ENCODE measurements at regions not wholly inside any gene's neighbourhood (a gene's known extent, or its start where the extent isn't known, plus 50 kb on each side); places are given as distances from the start of the nearest gene placed in this dataset.

DNA sequence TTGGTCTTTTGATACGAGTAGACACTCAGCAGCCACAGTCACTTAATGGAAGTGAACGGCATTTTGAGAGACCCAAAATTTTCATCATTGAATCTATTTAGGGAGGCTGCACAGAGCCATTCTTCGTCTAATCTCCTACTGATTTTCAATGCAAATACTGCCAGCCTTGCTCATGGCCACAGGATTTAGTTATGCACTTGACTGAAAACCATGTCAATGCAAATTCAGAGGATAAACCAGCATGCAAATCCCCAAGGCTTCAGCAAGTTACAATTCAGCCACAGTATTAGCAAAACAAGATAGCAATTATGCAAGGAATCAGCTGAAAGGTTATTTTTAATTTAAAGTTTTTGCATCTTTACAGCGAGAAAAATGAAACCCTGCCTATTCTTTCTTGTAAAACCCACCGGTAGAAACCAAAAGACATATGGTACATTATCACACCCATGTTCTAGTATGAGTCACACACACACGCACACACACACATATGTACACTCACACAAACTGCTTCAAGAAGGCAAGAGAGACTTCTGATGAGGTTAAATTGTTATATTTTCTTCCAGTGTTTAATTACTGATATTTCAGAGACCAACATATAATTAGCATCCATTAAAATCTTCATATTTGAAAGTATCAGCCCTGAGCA, 985.3 kb upstream of the FLRT2 start:
- H3K9ac ChIP-seq (ENCODE audit: low read depth, low read length): no peak overlapping the region
- no peak for DNase-seq

DNA sequence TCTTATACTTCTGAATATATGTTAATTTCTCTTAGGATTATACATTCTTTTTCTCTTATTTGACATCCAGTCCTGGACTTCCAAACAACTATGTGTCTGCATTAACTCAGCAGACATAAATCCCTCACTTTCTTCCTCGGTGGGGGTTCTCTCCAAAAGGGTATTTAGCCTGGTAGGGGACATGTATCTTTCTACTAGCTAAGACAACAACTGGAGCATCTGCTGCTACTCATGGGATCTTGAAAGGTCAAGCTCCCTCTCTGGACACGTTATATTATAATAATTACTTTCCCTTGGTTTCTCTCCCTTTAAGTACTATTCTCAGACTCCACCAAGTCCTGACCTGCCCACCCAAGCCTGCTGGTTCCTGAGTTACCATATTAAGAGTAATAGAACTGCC, 983.7 kb upstream of the FLRT2 start:
- no peaks in the 10 kb centered on the region for H3K36me3 ChIP-seq (ENCODE audit: insufficient read depth, low read length)
- H2AFZ ChIP-seq (ENCODE audit: low read depth, low read length): no peak overlapping the region
- H4K20me1 ChIP-seq (ENCODE audit: insufficient read depth, low read length): no peaks in the 10 kb centered on the region
- H3K27me3 ChIP-seq (ENCODE audit: insufficient read depth, low read length, poor library complexity): no peaks in the 10 kb centered on the region
- no peak overlapping the region for H3K9ac ChIP-seq (ENCODE audit: low read depth, low read length)
- H3K79me2 ChIP-seq (ENCODE audit: insufficient read depth, low read length): no peaks in the 10 kb centered on the region
- H3K4me3 ChIP-seq (ENCODE audit: low read depth in 1 of 2, low read length in 2 of 2): no peak overlapping the region
- no peak overlapping the region for H3K27ac ChIP-seq (ENCODE audit: low read length)
- H3K9me3 ChIP-seq (ENCODE audit: insufficient read depth, low read length, severe bottlenecking): no peaks in the 10 kb centered on the region
- H3K4me1 ChIP-seq (ENCODE audit: insufficient read depth, low read length): no peaks in the 10 kb centered on the region
- TF ChIP-seq EZH2 (IDR thresholded peaks at IDR 0.05; ENCODE audit: borderline replicate concordance, low read depth, low read length, severe bottlenecking): no peak
- TF ChIP-seq, protein P1, sequence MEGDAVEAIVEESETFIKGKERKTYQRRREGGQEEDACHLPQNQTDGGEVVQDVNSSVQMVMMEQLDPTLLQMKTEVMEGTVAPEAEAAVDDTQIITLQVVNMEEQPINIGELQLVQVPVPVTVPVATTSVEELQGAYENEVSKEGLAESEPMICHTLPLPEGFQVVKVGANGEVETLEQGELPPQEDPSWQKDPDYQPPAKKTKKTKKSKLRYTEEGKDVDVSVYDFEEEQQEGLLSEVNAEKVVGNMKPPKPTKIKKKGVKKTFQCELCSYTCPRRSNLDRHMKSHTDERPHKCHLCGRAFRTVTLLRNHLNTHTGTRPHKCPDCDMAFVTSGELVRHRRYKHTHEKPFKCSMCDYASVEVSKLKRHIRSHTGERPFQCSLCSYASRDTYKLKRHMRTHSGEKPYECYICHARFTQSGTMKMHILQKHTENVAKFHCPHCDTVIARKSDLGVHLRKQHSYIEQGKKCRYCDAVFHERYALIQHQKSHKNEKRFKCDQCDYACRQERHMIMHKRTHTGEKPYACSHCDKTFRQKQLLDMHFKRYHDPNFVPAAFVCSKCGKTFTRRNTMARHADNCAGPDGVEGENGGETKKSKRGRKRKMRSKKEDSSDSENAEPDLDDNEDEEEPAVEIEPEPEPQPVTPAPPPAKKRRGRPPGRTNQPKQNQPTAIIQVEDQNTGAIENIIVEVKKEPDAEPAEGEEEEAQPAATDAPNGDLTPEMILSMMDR (IDR thresholded peaks at IDR 0.05; ENCODE audit: borderline replicate concordance, extremely low read depth, low read length, poor library complexity, severe bottlenecking): no peak
- no peak overlapping the region for H3K4me2 ChIP-seq (ENCODE audit: insufficient read depth, low read length)
- DNase-seq: no peak
- no peak for ATAC-seq (ENCODE audit: insufficient read depth, low read depth)

More for the DNA sequence above, 985.3 kb upstream of the FLRT2 start:
- Histone ChIP-seq H3K36me3 (ENCODE audit: insufficient read depth, low read length) (no peaks in the 10 kb centered on the region), H3K27ac (ENCODE audit: low read length) (no peak overlapping the region), H2AFZ (ENCODE audit: low read depth, low read length) (no peak overlapping the region), H3K4me3 (ENCODE audit: low read depth in 1 of 2, low read length in 2 of 2) (no peak overlapping the region), H4K20me1 (ENCODE audit: insufficient read depth, low read length) (no peaks in the 10 kb centered on the region), H3K4me1 (ENCODE audit: insufficient read depth, low read length) (no peaks in the 10 kb centered on the region), H3K9me3 (ENCODE audit: insufficient read depth, low read length, severe bottlenecking) (no peaks in the 10 kb centered on the region), H3K79me2 (ENCODE audit: insufficient read depth, low read length) (no peaks in the 10 kb centered on the region), H3K27me3 (ENCODE audit: insufficient read depth, low read length, poor library complexity) (no peaks in the 10 kb centered on the region), H3K4me2 (ENCODE audit: insufficient read depth, low read length) (no peak overlapping the region)
- TF ChIP-seq, protein P1 (IDR thresholded peaks at IDR 0.05; ENCODE audit: borderline replicate concordance, extremely low read depth, low read length, poor library complexity, severe bottlenecking): no peak
- no peak for TF ChIP-seq EZH2 (IDR thresholded peaks at IDR 0.05; ENCODE audit: borderline replicate concordance, low read depth, low read length, severe bottlenecking)
- ATAC-seq (ENCODE audit: insufficient read depth, low read depth): no peak

DNA sequence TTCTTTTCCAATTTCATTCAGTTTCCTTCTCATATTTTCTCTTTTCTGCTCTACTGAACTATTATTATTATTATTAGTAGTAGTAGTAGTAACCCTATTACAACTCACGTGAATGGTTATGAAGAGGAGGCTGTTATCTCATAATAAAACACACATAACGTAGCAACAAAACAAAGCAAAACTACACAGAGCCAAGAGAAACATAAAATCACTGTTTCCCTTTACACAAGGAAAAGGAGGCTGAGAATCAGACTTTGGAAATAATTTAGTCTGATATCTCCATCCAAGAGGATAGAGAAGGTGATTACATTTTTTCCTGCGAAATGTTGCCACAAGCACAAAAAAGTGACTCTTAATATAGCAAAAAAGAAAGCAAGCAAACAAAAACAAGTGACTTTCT, 975.8 kb upstream of the FLRT2 start:
- TF ChIP-seq, protein P1 (IDR thresholded peaks at IDR 0.05; ENCODE audit: borderline replicate concordance, extremely low read depth, low read length, poor library complexity, severe bottlenecking): no peak
- no peak for TF ChIP-seq EZH2 (IDR thresholded peaks at IDR 0.05; ENCODE audit: borderline replicate concordance, low read depth, low read length, severe bottlenecking)
- no peak overlapping the region for H2AFZ ChIP-seq (ENCODE audit: low read depth, low read length)
- H3K4me1 ChIP-seq (ENCODE audit: insufficient read depth, low read length): no peaks in the 10 kb centered on the region
- no peak for DNase-seq
- no peak for ATAC-seq (ENCODE audit: insufficient read depth, low read depth)
- no peaks in the 10 kb centered on the region for H4K20me1 ChIP-seq (ENCODE audit: insufficient read depth, low read length)
- no peak overlapping the region for H3K4me2 ChIP-seq (ENCODE audit: insufficient read depth, low read length)
- no peaks in the 10 kb centered on the region for H3K36me3 ChIP-seq (ENCODE audit: insufficient read depth, low read length)
- no peak overlapping the region for H3K27ac ChIP-seq (ENCODE audit: low read length)
- no peaks in the 10 kb centered on the region for H3K27me3 ChIP-seq (ENCODE audit: insufficient read depth, low read length, poor library complexity)
- H3K9me3 ChIP-seq (ENCODE audit: insufficient read depth, low read length, severe bottlenecking): peaks cover 4% of the 10 kb centered on the region
- H3K79me2 ChIP-seq (ENCODE audit: insufficient read depth, low read length): no peaks in the 10 kb centered on the region
- H3K9ac ChIP-seq (ENCODE audit: low read depth, low read length): no peak overlapping the region
- H3K4me3 ChIP-seq (ENCODE audit: low read depth in 1 of 2, low read length in 2 of 2): no peak overlapping the region

All from DND-41 (cell line).